ENCODE measurements at regions not wholly inside any gene's neighbourhood (a gene's known extent, or its start where the extent isn't known, plus 50 kb on each side); places are given as distances from the start of the nearest gene placed in this dataset.

DNA sequence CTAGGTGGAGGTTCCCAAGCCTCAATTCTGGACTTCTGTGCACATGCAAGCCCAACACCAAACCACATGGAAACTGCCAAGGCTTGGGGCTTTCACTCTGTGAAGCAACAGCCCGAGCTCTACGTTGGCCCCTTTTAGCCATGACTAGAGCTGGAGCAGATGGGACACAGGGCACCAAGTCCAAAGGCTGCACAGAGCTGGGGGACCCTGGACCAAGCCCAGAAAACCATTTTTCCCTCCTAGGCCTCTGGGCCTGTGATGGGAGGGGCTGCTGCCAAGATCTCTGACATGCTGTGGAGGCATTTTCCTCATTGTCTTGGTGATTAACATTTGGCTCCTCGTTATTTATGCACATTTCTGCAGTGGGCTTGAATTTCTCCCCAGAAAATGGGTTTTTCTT, 258.7 kb upstream of the ACTRT1 start:
- DNase-seq (ENCODE audit: low read depth) = no peak

DNA sequence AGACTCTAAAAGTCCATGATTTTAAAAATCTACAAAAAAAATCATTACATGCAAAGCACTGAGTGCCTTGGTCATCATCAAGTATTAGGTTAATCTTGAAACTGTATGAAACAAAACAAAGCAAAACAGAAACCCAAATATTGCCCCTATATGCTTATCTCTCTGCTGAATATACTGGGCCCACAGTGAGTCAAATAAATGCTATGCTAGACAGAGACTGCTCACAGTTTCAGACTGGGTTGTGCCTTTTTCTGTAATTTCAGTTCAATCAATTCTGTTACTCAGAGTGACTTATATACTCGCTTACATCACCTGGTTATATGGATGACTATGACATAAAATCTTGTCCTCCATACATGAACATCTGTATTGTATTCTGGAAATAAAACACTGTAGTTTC, 257.1 kb upstream of the ACTRT1 start:
- DNase-seq (ENCODE audit: low read depth) = no peak

DNA sequence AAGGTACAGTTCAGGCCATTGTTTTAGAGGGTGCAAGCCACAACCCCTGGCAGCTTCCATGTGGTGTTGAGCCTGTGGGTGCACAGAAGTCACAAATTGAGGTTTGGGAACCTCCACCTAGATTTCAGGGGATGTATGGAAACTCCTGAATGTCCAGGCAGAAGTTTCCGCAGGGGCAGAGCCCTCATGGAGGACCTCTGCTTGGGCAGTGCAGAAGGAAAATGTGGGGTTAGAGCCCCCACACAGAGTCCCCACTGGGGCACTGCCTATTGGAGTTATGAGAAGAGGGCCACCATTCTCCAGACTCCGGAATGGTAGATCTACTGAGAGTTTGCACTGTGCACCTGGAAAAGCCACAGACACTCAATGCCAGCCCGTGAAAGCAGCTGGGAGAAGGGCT, 242.0 kb upstream of the ACTRT1 start:
- DNase-seq (ENCODE audit: low read depth) = no peak

DNA sequence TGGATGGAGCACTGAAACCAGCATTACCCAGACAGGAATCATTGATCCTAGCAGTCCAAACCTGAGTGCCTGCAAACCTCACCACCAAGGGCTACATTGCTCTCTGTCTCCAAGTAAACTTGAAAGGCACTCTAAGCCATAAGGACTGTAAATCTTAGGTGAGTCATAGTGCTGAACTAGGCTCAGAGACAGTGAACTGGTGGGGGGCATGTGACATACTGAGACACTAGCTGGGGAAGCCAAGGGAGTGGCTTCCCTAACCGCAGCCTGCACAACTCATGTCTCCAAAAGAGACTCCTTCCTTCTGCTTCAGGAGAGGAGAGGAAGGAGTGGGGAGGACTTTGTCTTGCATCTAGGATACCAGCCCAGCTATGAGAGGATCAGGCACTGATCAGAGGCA, 235.5 kb upstream of the ACTRT1 start:
- DNase-seq (ENCODE audit: low read depth) = no peak

DNA sequence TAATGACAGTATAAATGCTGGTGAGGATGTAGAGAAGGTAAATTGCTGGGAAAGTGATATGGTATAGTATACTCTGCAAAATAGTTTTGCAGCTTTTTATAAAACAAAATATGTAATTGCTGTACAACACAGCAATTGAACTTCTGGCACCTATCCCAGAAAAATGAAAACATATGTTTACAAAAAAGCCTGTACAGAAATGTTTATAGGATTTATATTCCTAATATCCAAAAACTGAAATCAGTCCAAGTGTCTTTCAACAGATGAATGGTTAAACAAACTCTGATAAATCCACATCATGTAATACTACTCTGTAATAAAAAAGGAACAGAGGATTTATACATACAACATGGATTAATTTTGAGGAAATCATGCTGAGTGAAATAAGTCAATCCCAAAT, 198.4 kb upstream of the ACTRT1 start:
- no peak for DNase-seq (ENCODE audit: low read depth)

DNA sequence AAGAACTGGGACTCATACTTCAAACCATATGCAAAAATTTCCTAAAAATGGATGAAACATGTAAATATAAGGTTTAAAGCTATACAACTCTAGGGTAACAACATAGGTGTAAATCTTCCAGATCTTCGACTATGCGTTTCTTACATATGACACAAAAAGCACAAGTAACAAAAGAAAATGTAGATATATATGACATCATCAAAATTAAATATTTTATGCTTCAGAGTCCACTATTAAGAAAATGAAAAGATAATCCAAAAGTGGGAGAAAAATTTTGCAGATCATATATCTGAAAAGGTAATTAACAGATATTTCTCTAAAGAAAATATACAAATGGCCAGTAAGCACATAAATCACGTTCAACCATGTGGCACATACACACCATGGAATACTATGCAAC, 164.2 kb upstream of the ACTRT1 start:
- no peak for DNase-seq (ENCODE audit: low read depth)

DNA sequence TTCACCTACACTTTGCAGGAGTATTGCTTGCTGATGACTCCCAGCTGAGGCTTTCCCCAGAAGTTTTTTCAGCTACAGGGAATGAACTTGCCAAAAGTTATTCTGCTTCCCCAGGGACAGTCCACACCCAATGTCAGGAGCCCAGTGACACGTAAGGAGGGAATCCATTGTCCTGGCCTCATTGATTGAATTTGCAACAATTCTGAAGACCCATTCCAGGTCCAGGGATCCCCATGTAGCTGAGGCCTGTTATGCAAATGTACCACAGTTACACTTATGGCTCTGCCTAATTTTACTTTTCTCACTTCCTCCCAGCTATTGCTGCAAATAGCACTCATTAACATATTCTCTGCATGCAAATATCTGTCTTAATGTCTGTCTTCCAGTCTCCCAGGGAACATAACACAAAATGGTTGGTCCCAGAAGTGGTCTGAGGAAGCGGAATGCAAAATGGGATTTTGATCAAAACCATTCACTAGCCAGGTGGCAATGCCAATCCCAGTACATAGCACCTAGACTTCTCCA, 113.7 kb upstream of the ACTRT1 start:
- no peak for DNase-seq (ENCODE audit: low read depth)

DNA sequence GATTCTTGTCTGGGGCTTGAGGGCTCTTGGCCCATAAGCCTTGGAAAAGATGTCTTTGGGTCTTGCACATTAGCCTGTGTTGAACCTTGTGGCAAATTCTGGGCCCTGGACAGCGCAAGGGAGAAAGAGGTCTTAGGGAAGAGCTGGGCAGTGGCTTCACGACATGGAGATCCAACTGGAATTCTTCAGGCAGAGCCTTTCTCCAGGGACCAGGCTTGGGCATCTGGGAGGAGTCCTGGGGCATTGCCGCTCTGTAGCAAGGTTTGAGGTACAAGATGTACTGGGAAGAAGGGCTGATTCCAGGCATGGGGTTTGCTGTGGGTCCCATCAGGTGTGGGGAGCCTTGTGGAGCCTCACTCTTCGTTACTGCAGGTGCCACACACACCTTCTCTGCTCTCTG, 104.0 kb upstream of the ACTRT1 start:
- DNase-seq (ENCODE audit: low read depth) = no peak

DNA sequence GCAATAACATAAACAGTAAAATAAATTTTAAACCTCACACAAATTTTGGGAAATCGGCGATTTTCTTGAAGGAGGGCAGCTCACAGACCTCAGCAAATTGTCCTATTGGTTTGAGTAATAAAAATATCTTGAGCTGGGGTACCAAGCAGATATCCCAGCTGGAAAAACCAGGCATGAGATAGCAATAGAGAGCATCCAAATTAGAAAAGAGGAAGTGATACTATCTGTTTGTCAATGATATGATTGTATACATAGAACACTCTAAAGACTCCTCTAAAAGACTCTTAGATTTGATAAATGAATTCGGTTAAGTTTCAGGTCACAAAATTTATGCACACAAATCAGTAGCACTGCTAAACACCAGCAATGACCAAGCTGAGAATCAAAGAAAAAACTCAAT, 90.5 kb upstream of the ACTRT1 start:
- no peak for DNase-seq (ENCODE audit: low read depth)

DNA sequence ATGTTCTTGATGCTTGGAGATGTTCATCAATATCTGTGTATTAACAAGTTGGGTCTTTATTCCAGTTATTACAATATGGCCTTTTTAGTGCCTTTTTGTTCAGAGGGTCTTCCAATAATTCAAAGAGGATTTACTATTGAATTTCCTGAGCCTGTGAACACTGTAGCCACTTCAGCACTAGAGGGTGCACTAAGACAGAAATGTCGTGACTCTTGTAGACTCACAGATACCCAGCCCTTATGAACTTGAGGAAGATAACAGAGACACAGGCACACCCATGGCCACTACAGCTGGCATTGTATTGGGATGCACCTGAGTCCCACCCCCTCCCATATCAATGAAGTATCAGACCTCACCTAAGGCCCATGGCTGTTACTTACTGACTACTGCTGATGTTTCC, 54.4 kb upstream of the ACTRT1 start:
- DNase-seq (ENCODE audit: low read depth) = no peak

DNA sequence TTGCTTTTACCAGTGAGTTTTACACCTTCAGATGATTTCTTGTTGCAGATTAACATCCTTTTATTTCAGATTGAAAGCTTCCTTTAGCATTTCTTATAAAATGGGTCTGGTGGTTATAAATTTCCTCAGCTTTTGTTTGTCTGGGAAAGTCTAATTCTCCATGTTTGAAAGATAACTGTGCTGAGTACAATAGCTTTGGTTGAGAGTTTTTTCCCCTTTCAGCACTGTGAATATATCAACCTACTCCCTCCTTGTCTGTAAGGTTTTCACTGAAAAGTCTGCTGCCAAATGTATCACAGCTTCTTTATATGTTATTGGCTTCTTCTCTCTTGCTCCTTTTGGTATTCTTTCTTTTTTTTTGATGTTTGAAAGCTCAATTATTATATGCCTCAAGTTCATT, 53.5 kb upstream of the ACTRT1 start:
- DNase-seq (ENCODE audit: low read depth) = no peak

Data from stromal cell of bone marrow (primary cell).